PC-3 (cell line): ENCODE measurements at regions not wholly inside any gene's neighbourhood (a gene's known extent, or its start where the extent isn't known, plus 50 kb on each side); places are given as distances from the start of the nearest gene placed in this dataset.

ENCODE experiments used
- CTCF ChIP-seq: fragments of 300-600 bp; sonication (generic); conservative IDR thresholded peaks from 2 replicates; pipeline ENCODE4 v1.5.1; 2017; ENCODE audit warnings: antibody characterized with exemption, low read depth, mild to moderate bottlenecking, low read length
- EZH2 ChIP-seq: fragments of 300-600 bp; sonication (generic); IDR thresholded peaks from one replicate; pipeline ENCODE4 v1.6.1; 2017; ENCODE audit warnings: antibody characterized with exemption, mild to moderate bottlenecking, low read length; ENCODE audit not compliant: unreplicated experiment

- TF ChIP-seq EZH2 = no peak
- no peak for TF ChIP-seq CTCF
Observed at GRCh38 chr1:36737767-36738166, 255.1 kb upstream of the CSF3R start.
